ENCODE measurements at regions not wholly inside any gene's neighbourhood (a gene's known extent, or its start where the extent isn't known, plus 50 kb on each side); places are given as distances from the start of the nearest gene placed in this dataset.
"Not testable (repeated sequence)": the region's sequence is repeated elsewhere in the genome, so short reads cannot be mapped to it uniquely, and the experiment has no call there.

- no peak for ATAC-seq
Measured at GRCh38 chr6:92023410-92023966, 1395.9 kb downstream of the EPHA7 start.

- ATAC-seq: no peak
Measured at GRCh38 chr6:92011681-92012245, 1407.6 kb downstream of the EPHA7 start.

GRCh38 chr6:92008757-92009502, 1410.4 kb downstream of the EPHA7 start:
- ATAC-seq: no peak

GRCh38 chr6:92000112-92000511, 1413.2 kb upstream of the MAP3K7 start:
- ATAC-seq: no peak

- ATAC-seq: no peak
Measured at GRCh38 chr6:91994787-91995186, 1407.9 kb upstream of the MAP3K7 start.

- no peak for ATAC-seq
Measured at GRCh38 chr6:91982559-91982958, 1395.7 kb upstream of the MAP3K7 start.

- ATAC-seq: no peak
Measured at GRCh38 chr6:91976797-91977196, 1389.9 kb upstream of the MAP3K7 start.

GRCh38 chr6:91970700-91971099, 1383.8 kb upstream of the MAP3K7 start:
- no peak for ATAC-seq

- ATAC-seq: no peak
Measured at GRCh38 chr6:91965872-91966271, 1379.0 kb upstream of the MAP3K7 start.

- no peak for ATAC-seq
Measured at GRCh38 chr6:91961671-91962070, 1374.8 kb upstream of the MAP3K7 start.

- no peak for ATAC-seq
Measured at GRCh38 chr6:91961236-91961635, 1374.4 kb upstream of the MAP3K7 start.

- ATAC-seq: no peak
Measured at GRCh38 chr6:91941838-91942237, 1355.0 kb upstream of the MAP3K7 start.

- ATAC-seq: no peak
Measured at GRCh38 chr6:91940801-91941200, 1353.9 kb upstream of the MAP3K7 start.

GRCh38 chr6:91926827-91927226, 1340.0 kb upstream of the MAP3K7 start:
- ATAC-seq: no peak

- no peak for ATAC-seq
Measured at GRCh38 chr6:91926361-91926760, 1339.5 kb upstream of the MAP3K7 start.

GRCh38 chr6:91911945-91912344, 1325.1 kb upstream of the MAP3K7 start:
- no peak for ATAC-seq

- no peak for ATAC-seq
Measured at GRCh38 chr6:91904586-91905164, 1317.8 kb upstream of the MAP3K7 start.

- ATAC-seq: no peak
Measured at GRCh38 chr6:91895599-91896285, 1308.9 kb upstream of the MAP3K7 start.

GRCh38 chr6:91886183-91886795, 1299.4 kb upstream of the MAP3K7 start:
- no peak for ATAC-seq

GRCh38 chr6:91881791-91882190, 1294.9 kb upstream of the MAP3K7 start:
- ATAC-seq: not testable (repeated sequence)

- ATAC-seq: no peak
Measured at GRCh38 chr6:91879386-91879995, 1292.6 kb upstream of the MAP3K7 start.

- no peak for ATAC-seq
Measured at GRCh38 chr6:91877994-91878393, 1291.1 kb upstream of the MAP3K7 start.
